SK-N-SH (cell line): ENCODE measurements at regions not wholly inside any gene's neighbourhood (a gene's known extent, or its start where the extent isn't known, plus 50 kb on each side); places are given as distances from the start of the nearest gene placed in this dataset.
"Not testable (repeated sequence)": the region's sequence is repeated elsewhere in the genome, so short reads cannot be mapped to it uniquely, and the experiment has no call there.

Source experiments
- CTCF ChIA-PET: fragments of 300-600, 350-600 bp; formaldehyde crosslinking; extraction: SDS; loops from one replicate; lab custom pipeline; 2021; lab: Yijun Ruan, JAX
- POLR2A ChIA-PET: fragments of 350-600 bp; sonication (Branson Sonifier 250); formaldehyde crosslinking; extraction: SDS; loops from one replicate; lab custom pipeline; 2020; ENCODE audit warnings: antibody characterized with exemption, inconsistent platforms; lab: Yijun Ruan, JAX
- DNase-seq: peaks from one replicate; pipeline ENCODE4 v3.0.0; 2012
- H2AFZ ChIP-seq: fragments of 200-600 bp; sonication (generic); 2 replicates; pipeline ENCODE4 v1.8.1; 2016; ENCODE audit warnings: antibody characterized with exemption, mild to moderate bottlenecking, low read depth
- H3F3A ChIP-seq: fragments of 200-600 bp; sonication (generic); replicated peaks from 2 replicates; pipeline ENCODE3; 2016; ENCODE audit warnings: antibody characterized with exemption, mild to moderate bottlenecking; ENCODE audit not compliant: insufficient read depth
- H3K27ac ChIP-seq, 2 experiments: fragments of 200-500 bp in 1 of 2; fragments of 200-600 bp in 1 of 2; sonication (Bioruptor generic) in 1 of 2; sonication (generic), shearing (Covaris generic) in 1 of 2; 2 replicates each; pipeline versions ENCODE4 v1.5.1 to v1.6.1; 2014 to 2016; ENCODE audit warnings: low read depth in 2 of 2, inconsistent platforms in 1 of 2, low read length in 1 of 2, mild to moderate bottlenecking in 1 of 2, mixed read lengths in 1 of 2
- H3K27me3 ChIP-seq: fragments of 200-600 bp; sonication (generic), shearing (Covaris generic); 2 replicates; pipeline ENCODE4 v1.6.1; 2016; ENCODE audit warnings: mixed run types; ENCODE audit not compliant: insufficient read depth
- H3K36me3 ChIP-seq, 2 experiments: fragments of 200-500 bp in 1 of 2; fragments of 200-600 bp in 1 of 2; sonication (Bioruptor generic) in 1 of 2; sonication (generic) in 1 of 2; replicated peaks in 1 of 2; 2 replicates each; pipeline versions ENCODE3 to v1.5.1; 2014 to 2016; ENCODE audit warnings: low read length in 1 of 2, mild to moderate bottlenecking in 1 of 2; ENCODE audit not compliant: insufficient read depth in 2 of 2, control insufficient read depth in 1 of 2
- H3K4me1 ChIP-seq, 2 experiments: fragments of 200-500 bp in 1 of 2; fragments of 200-600 bp in 1 of 2; sonication (Bioruptor generic) in 1 of 2; sonication (generic), shearing (Covaris generic) in 1 of 2; 2 replicates each; pipeline versions ENCODE4 v1.5.1 to v1.6.1; 2014 to 2016; ENCODE audit warnings: low read depth in 1 of 2, low read length in 1 of 2, mixed run types in 1 of 2; ENCODE audit not compliant: insufficient read depth in 2 of 2, control insufficient read depth in 1 of 2
- H3K4me2 ChIP-seq: fragments of 200-600 bp; sonication (generic), shearing (Covaris generic); 2 replicates; pipeline ENCODE4 v1.6.1; 2017; ENCODE audit warnings: mixed run types
- H3K4me3 ChIP-seq, 2 experiments: fragments of 200-500 bp in 1 of 2; fragments of 200-600 bp in 1 of 2; sonication (Bioruptor generic) in 1 of 2; sonication (generic), shearing (Covaris generic) in 1 of 2; 2 replicates each; pipeline versions ENCODE4 v1.5.1 to v1.8.1; 2014 to 2016; ENCODE audit warnings: low read depth in 2 of 2, inconsistent platforms in 1 of 2, low read length in 1 of 2, mild to moderate bottlenecking in 1 of 2, mixed read lengths in 1 of 2, moderate library complexity in 1 of 2
- H3K79me2 ChIP-seq: fragments of 200-600 bp; sonication (generic); 2 replicates; pipeline ENCODE4 v1.8.1; 2017; ENCODE audit warnings: mild to moderate bottlenecking; ENCODE audit not compliant: insufficient read depth
- H3K9ac ChIP-seq: fragments of 200-600 bp; sonication (generic); 2 replicates; pipeline ENCODE4 v1.6.1; 2017; ENCODE audit warnings: mixed run types
- H3K9me2 ChIP-seq: fragments of 200-600 bp; sonication (generic); 2 replicates; pipeline ENCODE4 v1.6.1; 2017; ENCODE audit warnings: mixed run types
- H3K9me3 ChIP-seq: fragments of 200-600 bp; sonication (generic); 2 replicates; pipeline ENCODE4 v1.6.1; 2017; ENCODE audit warnings: mixed run types, mild to moderate bottlenecking, moderate library complexity
- H4K20me1 ChIP-seq: fragments of 200-600 bp; sonication (generic); 2 replicates; pipeline ENCODE4 v1.6.1; 2017; ENCODE audit warnings: mild to moderate bottlenecking, mixed run types; ENCODE audit not compliant: insufficient read depth
- FOSL2 ChIP-seq: IDR thresholded peaks from 2 replicates; pipeline ENCODE4 v1.4.0; 2012; ENCODE audit warnings: low read depth, mild to moderate bottlenecking, moderate library complexity, borderline replicate concordance
- IRF3 ChIP-seq: fragments of 150-350 bp; IDR thresholded peaks from 2 replicates; pipeline ENCODE4 v1.6.1; 2016; ENCODE audit warnings: mild to moderate bottlenecking, low read depth, low read length
- MAX ChIP-seq: IDR thresholded peaks from 2 replicates; pipeline ENCODE4 v1.4.0; 2012; ENCODE audit warnings: low read depth
- MEF2A ChIP-seq: IDR thresholded peaks from 2 replicates; pipeline ENCODE4 v1.4.0; 2012; ENCODE audit warnings: low read depth, borderline replicate concordance
- MXI1 ChIP-seq: IDR thresholded peaks from 2 replicates; pipeline ENCODE4 v1.6.1; 2012; ENCODE audit warnings: mild to moderate bottlenecking, low read depth, low read length, improper control_type of control experiment
- NFIC ChIP-seq: IDR thresholded peaks from 2 replicates; pipeline ENCODE4 v1.4.0; 2012; ENCODE audit warnings: borderline replicate concordance
- POLR2AphosphoS5 ChIP-seq: IDR thresholded peaks from 2 replicates; pipeline ENCODE4 v1.6.1; 2012; ENCODE audit warnings: low read depth, low read length
- RFX5 ChIP-seq: IDR thresholded peaks from 2 replicates; pipeline ENCODE4 v1.6.1; 2012; ENCODE audit warnings: mild to moderate bottlenecking, improper control_type of control experiment, low read length
- RXRA ChIP-seq: IDR thresholded peaks from 2 replicates; pipeline ENCODE4 v1.4.0; 2012; ENCODE audit warnings: low read depth, mild to moderate bottlenecking, borderline replicate concordance
- TEAD4 ChIP-seq: IDR thresholded peaks from 2 replicates; pipeline ENCODE4 v1.4.0; 2012; ENCODE audit warnings: mild to moderate bottlenecking, borderline replicate concordance; ENCODE audit not compliant: insufficient read depth
- USF2 ChIP-seq: fragments of 150-350 bp; IDR thresholded peaks from 2 replicates; pipeline ENCODE4 v1.6.1; 2017; ENCODE audit warnings: antibody characterized with exemption, low read length, low read depth, borderline replicate concordance
- ZBTB33 ChIP-seq: IDR thresholded peaks from 2 replicates; pipeline ENCODE4 v1.4.0; 2012; ENCODE audit warnings: low read depth, borderline replicate concordance
- WGBS: methylation state at CpG from one replicate; pipeline ENCODE4 v1.1.6; 2017; ENCODE audit warnings: low lambda C conversion rate; 5-methylcytosine and 5-hydroxymethylcytosine counted together

GRCh38 chr6:130505808-130506598 lies 140.2 kb downstream of the TMEM200A start (continued):
- no peak for TF ChIP-seq IRF3
- no peak for TF ChIP-seq NFIC
- TF ChIP-seq MXI1: no peak
- no peak for TF ChIP-seq USF2
- TF ChIP-seq RFX5: no peak
- no peak for TF ChIP-seq ZBTB33

GRCh38 chr6:130507005-130507665 lies 141.3 kb downstream of the TMEM200A start:
- H3K27me3 ChIP-seq, H3K36me3 ChIP-seq, H3K4me3 ChIP-seq, H3K9me3 ChIP-seq, H3F3A ChIP-seq, H3K4me1 ChIP-seq, H3K79me2 ChIP-seq, DNase-seq, POLR2A ChIA-PET, CTCF ChIA-PET, H3K4me2 ChIP-seq, H3K27ac ChIP-seq, H3K9me2 ChIP-seq, H4K20me1 ChIP-seq, H3K9ac ChIP-seq: not testable (repeated sequence)
- H2AFZ ChIP-seq: peak overlapping the region; percentile 34; the same call in 1 of the 2 replicates
- WGBS: 32% methylated on average over 5 of the region's 5 CpGs

GRCh38 chr6:130507666-130508028 lies 141.8 kb downstream of the TMEM200A start:
- Histone ChIP-seq H3K9me2 (no peaks in the 10 kb centered on the region), H3K4me3 (no peak overlapping the region), H3K4me1 (no peaks in the 10 kb centered on the region; a peak in 1 of 4 replicates), H3F3A (peaks cover 3% of the 10 kb centered on the region), H3K9me3 (no peaks in the 10 kb centered on the region), H3K27me3 (no peaks in the 10 kb centered on the region), H3K36me3 (no peaks in the 10 kb centered on the region), H4K20me1 (no peaks in the 10 kb centered on the region), H2AFZ (peak overlapping the region; percentile 34; the same call in 1 of the 2 replicates), H3K4me2 (no peak overlapping the region), H3K9ac (no peak overlapping the region), H3K79me2 (no peaks in the 10 kb centered on the region), H3K27ac (no peak overlapping the region)
- WGBS: 34% methylated on average over 4 of the region's 4 CpGs
- no peak for DNase-seq
- TF ChIP-seq RXRA (no peak), MAX (no peak), TEAD4 (no peak), ZBTB33 (no peak), MXI1 (no peak), FOSL2 (no peak), RFX5 (no peak), MEF2A (no peak), IRF3 (no peak), POLR2AphosphoS5 (no peak)
- ChIA-PET CTCF (no interaction called here), POLR2A (no interaction called here)
